Lower leg skin (tissue), 4 donors: ENCODE measurements at regions not wholly inside any gene's neighbourhood (a gene's known extent, or its start where the extent isn't known, plus 50 kb on each side); places are given as distances from the start of the nearest gene placed in this dataset.
"Not testable (repeated sequence)": the region's sequence is repeated elsewhere in the genome, so short reads cannot be mapped to it uniquely, and the experiment has no call there.

Source experiments
- DNase-seq, 2 donors: peaks; one replicate each; pipeline ENCODE4 v3.0.0-alpha.2; 2019; ENCODE audit warnings: low spot score in 2 of 2
- H3K4me3 ChIP-seq: fragments of 200-600 bp; sonication (generic); 2 replicates; pipeline ENCODE4 v1.5.1; 2017; ENCODE audit warnings: mild to moderate bottlenecking, low read depth; ENCODE audit not compliant: poor library complexity, severe bottlenecking
- CTCF ChIP-seq, 3 donors: fragments of 450-650 bp; IDR thresholded peaks; one replicate each; pipeline ENCODE4 v1.5.1; 2016; ENCODE audit warnings: antibody characterized with exemption in 3 of 3, mild to moderate bottlenecking in 3 of 3, moderate library complexity in 2 of 3
- POLR2A ChIP-seq, 2 donors: fragments of 450-650 bp; IDR thresholded peaks; one replicate each; pipeline ENCODE4 v1.6.1; 2016 to 2017; ENCODE audit warnings: antibody characterized with exemption in 2 of 2, mild to moderate bottlenecking in 1 of 2, moderate library complexity in 1 of 2
- WGBS, 2 donors: methylation state at CpG; one replicate each; pipeline ENCODE4 v1.1.5; 2018; 5-methylcytosine and 5-hydroxymethylcytosine counted together
- intact Hi-C: fragments of 100-400 bp; cut with DNase I; formaldehyde crosslinking; loops from one replicate; pipeline ENCODE4 v1.15.0; 2023; ENCODE audit warnings: low total_unique reads

- intact Hi-C loops = not testable (repeated sequence)
Observed at GRCh38 chr1:67902546-67903223, 69.4 kb upstream of the GNG12 start.

DNA sequence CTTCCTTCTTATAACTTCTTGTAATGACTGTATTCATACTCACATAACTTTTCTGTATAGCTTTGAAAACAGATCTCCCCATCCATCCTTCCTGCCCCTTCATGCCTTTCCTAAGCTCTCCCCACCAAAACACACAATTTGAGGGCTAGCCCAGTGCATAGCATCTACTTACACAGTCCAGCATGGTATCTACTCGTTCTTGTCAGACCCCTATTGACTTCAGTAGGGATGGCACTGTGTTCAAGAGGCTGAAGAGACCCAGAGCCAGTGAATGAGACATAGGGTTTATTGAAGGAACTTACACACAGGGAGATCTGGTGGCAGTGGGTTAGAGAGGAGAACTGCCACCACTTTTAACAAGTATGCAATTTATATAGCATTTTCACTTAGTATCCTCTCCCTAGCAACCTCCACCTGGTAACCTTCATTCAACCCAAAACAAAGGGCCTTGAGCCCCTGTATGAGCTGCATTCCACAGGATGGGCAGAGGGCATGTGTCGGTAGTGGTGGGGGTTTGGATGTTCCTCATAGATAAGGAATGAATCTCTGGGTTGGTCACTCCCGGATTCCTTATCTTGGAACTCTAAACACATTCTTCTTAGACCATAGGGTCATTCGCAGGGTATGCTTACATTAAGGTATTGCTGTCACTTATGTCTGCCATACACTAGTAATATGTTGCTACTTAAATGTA lies 64.9 kb upstream of the GNG12 start:
- DNase-seq = no peak
- H3K4me3 ChIP-seq = no peak overlapping the region
- intact Hi-C loops = no loop called here
- 79 to 89% methylated on average over 4 of the region's 4 CpGs for WGBS, 2 donors
- no peak for TF ChIP-seq CTCF (IDR thresholded peaks at IDR 0.05)
- no peak for TF ChIP-seq POLR2A (IDR thresholded peaks at IDR 0.05)

More at GRCh38 chr1:67902546-67903223, 69.4 kb upstream of the GNG12 start:
- 81 to 88% methylated on average over 6 of the region's 6 CpGs for WGBS, 2 donors
- not testable (repeated sequence) for H3K4me3 ChIP-seq, DNase-seq

DNA sequence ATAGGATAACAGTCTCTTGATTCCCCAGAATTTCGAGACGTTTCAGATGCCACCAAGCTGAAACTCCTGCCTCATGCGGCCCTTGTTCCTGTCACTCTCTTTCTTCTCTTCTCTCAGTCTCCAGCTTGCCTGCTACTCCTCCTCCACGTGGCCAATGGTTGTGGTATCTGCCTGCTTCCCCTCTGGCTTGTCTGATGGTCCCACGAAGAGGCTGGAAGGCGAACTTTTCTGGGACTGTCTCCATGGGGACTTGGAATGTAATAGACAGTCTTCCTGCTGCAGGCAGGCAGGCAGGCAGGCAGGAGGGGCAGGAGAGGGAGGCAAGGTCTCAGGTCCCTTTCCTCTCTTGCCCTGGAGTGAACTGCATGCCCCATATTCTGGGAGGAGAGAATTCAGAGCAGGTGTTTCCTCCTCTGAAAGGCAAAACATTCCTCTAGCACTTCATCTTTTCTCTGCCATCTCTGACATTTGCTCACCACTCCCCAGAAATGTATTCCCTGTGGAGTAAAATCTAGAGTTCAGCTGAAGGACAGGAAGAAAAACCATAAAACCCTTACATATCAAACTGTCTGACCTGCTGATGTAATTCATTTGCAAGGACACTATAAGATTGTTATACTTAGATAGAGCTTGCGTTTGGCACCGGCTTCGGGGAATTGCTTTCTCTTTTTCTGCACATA lies 64.1 kb upstream of the GNG12 start:
- no peak overlapping the region for H3K4me3 ChIP-seq
- intact Hi-C loops = no loop called here
- 59 to 71% methylated on average over 9 of the region's 9 CpGs for WGBS, 2 donors
- no peak for DNase-seq
- TF ChIP-seq POLR2A (IDR thresholded peaks at IDR 0.05) (no peak), CTCF (IDR thresholded peaks at IDR 0.05) (no peak)

GRCh38 chr1:67896826-67897225 lies 63.6 kb upstream of the GNG12 start:
- intact Hi-C loops = no loop called here
- 89 to 93% methylated on average over 6 of the region's 6 CpGs for WGBS, 2 donors
- TF ChIP-seq POLR2A (IDR thresholded peaks at IDR 0.05) (no peak), CTCF (IDR thresholded peaks at IDR 0.05) (no peak)

DNA sequence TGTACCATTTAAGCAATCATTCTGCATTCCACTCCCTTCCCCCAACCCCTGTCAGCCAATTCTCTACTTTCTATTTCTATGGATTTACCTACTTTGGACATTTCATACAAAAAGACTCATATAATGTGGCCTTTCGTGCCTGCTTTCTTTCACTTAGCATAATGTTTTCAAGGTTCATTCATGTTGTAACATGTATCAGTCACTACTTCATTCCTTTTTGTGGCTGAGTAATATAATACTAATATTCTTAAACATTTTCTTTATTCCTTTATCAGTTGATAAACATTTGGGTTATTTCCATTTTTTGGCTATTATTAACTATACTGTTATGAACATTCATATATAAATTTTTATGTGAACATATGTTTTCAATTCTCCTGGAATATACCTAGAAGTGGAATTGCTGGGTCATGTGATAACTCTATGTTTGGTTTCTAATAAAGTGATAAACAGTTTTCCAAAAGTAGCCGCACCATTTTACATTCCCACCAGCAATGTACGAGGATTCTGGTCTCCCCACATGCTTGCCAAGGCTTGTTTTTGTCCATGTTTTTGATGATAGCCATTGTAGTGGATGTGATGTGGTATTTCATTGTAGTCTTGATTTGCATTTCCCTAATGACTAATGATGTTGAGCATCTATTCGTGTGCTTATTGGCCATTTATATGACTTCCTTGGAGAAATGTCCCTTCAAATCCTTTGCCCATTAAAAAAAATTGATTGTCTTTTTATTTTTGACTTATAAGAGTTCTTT lies 61.9 kb upstream of the GNG12 start:
- DNase-seq = no peak
- 76 to 81% methylated on average over 4 of the region's 4 CpGs for WGBS, 2 donors
- no peak overlapping the region for H3K4me3 ChIP-seq
- no peak for TF ChIP-seq POLR2A (IDR thresholded peaks at IDR 0.05)
- TF ChIP-seq CTCF (IDR thresholded peaks at IDR 0.05) = no peak
- intact Hi-C loops = no loop called here

More at GRCh38 chr1:67896826-67897225, 63.6 kb upstream of the GNG12 start:
- no peak for DNase-seq
- no peak overlapping the region for H3K4me3 ChIP-seq

DNA sequence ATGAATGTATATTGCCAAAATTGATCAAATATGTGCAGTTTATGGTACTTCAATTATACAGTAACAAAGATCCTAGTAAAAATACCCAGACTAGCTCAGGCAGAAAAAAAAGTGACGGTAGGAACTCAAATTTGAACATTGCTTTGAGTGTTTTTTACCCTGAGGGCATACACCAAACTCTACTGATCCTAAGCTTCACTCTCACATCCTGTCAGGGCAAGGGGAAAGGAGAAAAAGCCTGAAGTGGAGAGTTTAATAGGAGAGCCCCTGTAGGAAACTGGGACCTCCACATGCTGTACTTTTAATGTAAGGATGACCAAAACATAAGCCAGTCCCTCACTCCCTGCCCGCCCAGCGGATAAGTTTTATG lies 59.8 kb upstream of the GNG12 start:
- no peak for TF ChIP-seq POLR2A (IDR thresholded peaks at IDR 0.05)
- TF ChIP-seq CTCF (IDR thresholded peaks at IDR 0.05) = no peak
- WGBS, 2 donors = 77 to 84% methylated on average over 3 of the region's 3 CpGs
- DNase-seq = no peak

More for the DNA sequence above, 59.8 kb upstream of the GNG12 start:
- no peak overlapping the region for H3K4me3 ChIP-seq
- intact Hi-C loops = no loop called here
